H1 (cell line): ENCODE measurements at regions not wholly inside any gene's neighbourhood (a gene's known extent, or its start where the extent isn't known, plus 50 kb on each side); places are given as distances from the start of the nearest gene placed in this dataset.
A peak's percentile ranks its signal among the peaks of the same experiment; 100 is the strongest.

Experiments used
- CTCF ChIA-PET: fragments of 300-600 bp; sonication (Branson Sonifier 250); formaldehyde crosslinking; loops from one replicate; lab custom pipeline; 2021; ENCODE audit not compliant: partially characterized antibody; lab: Charles Lee
- POLR2A ChIA-PET: fragments of 300-600 bp; sonication (Branson Sonifier 250); formaldehyde crosslinking; loops from one replicate; lab custom pipeline; 2021; ENCODE audit warnings: inconsistent platforms; ENCODE audit not compliant: partially characterized antibody; lab: Charles Lee
- DNase-seq, 2 experiments: peaks; one replicate each; pipeline versions ENCODE4 v3.0.0 to v3.0.0-alpha.2; 2010 to 2022; ENCODE audit warnings: low spot score in 2 of 2, low read depth in 1 of 2, mixed read lengths in 1 of 2
- FAIRE-seq: peaks from 2 replicates; lab custom pipeline; 2011; peaks lifted over from hg19 to GRCh38; lab: Jason Lieb, UNC
- H2AFZ ChIP-seq: 2 replicates; pipeline ENCODE4 v1.8.1; 2012; ENCODE audit warnings: low read length, inconsistent platforms
- H2AK5ac ChIP-seq: 2 replicates; pipeline ENCODE4 v1.6.1; 2013; ENCODE audit warnings: low read depth, low read length
- H2BK120ac ChIP-seq: replicated peaks from 2 replicates; pipeline ENCODE3; 2013; ENCODE audit warnings: low read depth, low read length, inconsistent platforms
- H2BK12ac ChIP-seq: 2 replicates; pipeline ENCODE4 v1.6.1; 2013; ENCODE audit warnings: low read depth, low read length
- H2BK15ac ChIP-seq: 2 replicates; pipeline ENCODE4 v1.6.1; 2013; ENCODE audit warnings: low read length
- H2BK20ac ChIP-seq: 2 replicates; pipeline ENCODE4 v1.6.1; 2013; ENCODE audit warnings: low read length
- H2BK5ac ChIP-seq: 2 replicates; pipeline ENCODE4 v1.6.1; 2013; ENCODE audit warnings: low read depth, low read length
- H3K14ac ChIP-seq: 2 replicates; pipeline ENCODE4 v1.6.1; 2013; ENCODE audit warnings: inconsistent platforms; ENCODE audit not compliant: insufficient read length
- H3K18ac ChIP-seq: 2 replicates; pipeline ENCODE4 v1.6.1; 2013; ENCODE audit warnings: low read length; ENCODE audit errors: extremely low read depth
- H3K23ac ChIP-seq: 2 replicates; pipeline ENCODE4 v1.6.1; 2013; ENCODE audit warnings: inconsistent platforms; ENCODE audit not compliant: insufficient read length
- H3K23me2 ChIP-seq: 2 replicates; pipeline ENCODE4 v1.6.1; 2013; ENCODE audit warnings: low read depth, low read length
- H3K27ac ChIP-seq: 2 replicates; pipeline ENCODE4 v1.6.1; 2011; ENCODE audit warnings: low read depth, low read length, inconsistent platforms
- H3K27me3 ChIP-seq, 4 experiments: replicated peaks in 1 of 4; 1 replicate in 1 of 4; 2 replicates in 3 of 4; pipeline versions ENCODE4 v1.6.1 to v1.8.1; 2011 to 2013; ENCODE audit warnings: low read length in 3 of 4, mild to moderate bottlenecking in 3 of 4, inconsistent platforms in 2 of 4, mixed read lengths in 2 of 4, moderate library complexity in 1 of 4; ENCODE audit not compliant: control insufficient read depth in 3 of 4, insufficient read depth in 3 of 4; ENCODE audit errors: extremely low read depth in 1 of 4
- H3K36me3 ChIP-seq, 4 experiments: 2 replicates each; pipeline versions ENCODE4 v1.6.1 to v1.8.1; 2011 to 2013; ENCODE audit warnings: mild to moderate bottlenecking in 4 of 4, low read length in 3 of 4, moderate library complexity in 2 of 4, control low read depth in 1 of 4, inconsistent platforms in 1 of 4; ENCODE audit not compliant: insufficient read depth in 4 of 4, control insufficient read depth in 2 of 4
- H3K4ac ChIP-seq: replicated peaks from 2 replicates; pipeline ENCODE3; 2013; ENCODE audit warnings: low read length, low read depth, mixed read lengths, inconsistent platforms; ENCODE audit not compliant: insufficient read length
- H3K4me1 ChIP-seq, 4 experiments: replicated peaks in 1 of 4; 1 replicate in 1 of 4; 2 replicates in 3 of 4; pipeline versions ENCODE4 v1.6.1 to v1.8.1; 2011 to 2013; ENCODE audit warnings: low read length in 3 of 4, inconsistent platforms in 2 of 4, mixed read lengths in 1 of 4; ENCODE audit not compliant: insufficient read depth in 4 of 4, control insufficient read depth in 3 of 4
- H3K4me2 ChIP-seq, 2 experiments: 2 replicates each; pipeline versions ENCODE4 v1.6.1 to v1.8.1; 2011 to 2013; ENCODE audit warnings: low read depth in 2 of 2, low read length in 2 of 2, control low read depth in 1 of 2, inconsistent platforms in 1 of 2, mild to moderate bottlenecking in 1 of 2; ENCODE audit not compliant: insufficient read depth in 1 of 2
- H3K4me3 ChIP-seq, 4 experiments: fragments of 200-600, 300-600 bp in 1 of 4; sonication (generic), shearing (Covaris generic), sonication (Bioruptor Twin) in 1 of 4; 2 replicates each; pipeline versions ENCODE4 v1.5.1 to v1.8.1; 2011 to 2016; ENCODE audit warnings: low read length in 4 of 4, low read depth in 3 of 4, control low read depth in 2 of 4, inconsistent platforms in 2 of 4, mild to moderate bottlenecking in 2 of 4, mixed read lengths in 1 of 4, moderate library complexity in 1 of 4; ENCODE audit not compliant: insufficient read depth in 2 of 4; ENCODE audit errors: extremely low read depth in 1 of 4
- H3K56ac ChIP-seq: replicated peaks from 2 replicates; pipeline ENCODE3; 2013; ENCODE audit warnings: low read depth, mild to moderate bottlenecking, mixed read lengths, low read length, inconsistent platforms; ENCODE audit not compliant: insufficient read length
- H3K79me1 ChIP-seq: 2 replicates; pipeline ENCODE4 v1.6.1; 2013; ENCODE audit warnings: low read depth, low read length, control low read depth
- H3K79me2 ChIP-seq, 2 experiments: 2 replicates each; pipeline versions ENCODE4 v1.6.1 to v1.8.1; 2012 to 2013; ENCODE audit warnings: low read length in 2 of 2, mild to moderate bottlenecking in 2 of 2, inconsistent platforms in 1 of 2; ENCODE audit not compliant: insufficient read depth in 2 of 2, control insufficient read depth in 1 of 2
- H3K9ac ChIP-seq, 4 experiments: replicated peaks in 1 of 4; 1 replicate in 1 of 4; 2 replicates in 3 of 4; pipeline versions ENCODE4 v1.6.1 to v1.8.1; 2011 to 2013; ENCODE audit warnings: low read depth in 3 of 4, low read length in 3 of 4, control low read depth in 2 of 4, mild to moderate bottlenecking in 2 of 4, moderate library complexity in 2 of 4, inconsistent platforms in 1 of 4; ENCODE audit errors: extremely low read depth in 1 of 4
- H3K9me3 ChIP-seq, 2 experiments: 2 replicates each; pipeline versions ENCODE4 v1.6.1 to v1.8.1; 2012 to 2013; ENCODE audit warnings: mild to moderate bottlenecking in 2 of 2, moderate library complexity in 2 of 2, control low read depth in 1 of 2, inconsistent platforms in 1 of 2, low read depth in 1 of 2, low read length in 1 of 2, mixed read lengths in 1 of 2; ENCODE audit not compliant: insufficient read depth in 2 of 2
- H4K20me1 ChIP-seq, 2 experiments: replicated peaks in 1 of 2; 2 replicates each; pipeline versions ENCODE3 to v1.8.1; 2011 to 2013; ENCODE audit warnings: inconsistent platforms in 2 of 2, low read length in 2 of 2, mild to moderate bottlenecking in 1 of 2; ENCODE audit not compliant: insufficient read depth in 2 of 2, control insufficient read depth in 1 of 2
- H4K5ac ChIP-seq: 2 replicates; pipeline ENCODE4 v1.6.1; 2013; ENCODE audit warnings: low read length, low read depth, mixed read lengths, inconsistent platforms; ENCODE audit not compliant: insufficient read length
- H4K8ac ChIP-seq: 2 replicates; pipeline ENCODE4 v1.8.0; 2013; ENCODE audit warnings: mild to moderate bottlenecking, moderate library complexity, low read length, inconsistent platforms; ENCODE audit not compliant: insufficient read depth; ENCODE audit errors: extremely low read depth
- H4K91ac ChIP-seq: replicated peaks from 2 replicates; pipeline ENCODE3; 2013; ENCODE audit warnings: low read length, mixed read lengths, inconsistent platforms; ENCODE audit not compliant: insufficient read length
- BRCA1 ChIP-seq: IDR thresholded peaks from 2 replicates; pipeline ENCODE4 v1.6.1; 2012; ENCODE audit warnings: low read depth, low read length, improper control_type of control experiment
- CBX8 ChIP-seq: fragments of 300-800, 300-1000 bp; sonication (generic); IDR thresholded peaks from 2 replicates; pipeline ENCODE4 v1.7.1; 2016; ENCODE audit warnings: low read depth, low read length, borderline replicate concordance
- POU5F1 ChIP-seq: IDR thresholded peaks from 2 replicates; pipeline ENCODE4 v1.6.1; 2011; ENCODE audit warnings: low read depth, mild to moderate bottlenecking, low read length, moderate library complexity
- WGBS, 2 experiments: shearing (Covaris generic) in 1 of 2; methylation state at CpG; one replicate each; pipeline versions ENCODE4 v1.1.6 to v1.1.7; 2013 to 2015; ENCODE audit warnings: low lambda C conversion rate in 2 of 2, mixed read lengths in 2 of 2, inconsistent platforms in 1 of 2, low coverage in 1 of 2, missing lambda C conversion rate in 1 of 2; ENCODE audit not compliant: insufficient replicate concordance in 2 of 2, insufficient coverage in 1 of 2, insufficient read length in 1 of 2; ENCODE audit errors: extremely low coverage in 1 of 2, missing lambda C conversion rate in 1 of 2; 5-methylcytosine and 5-hydroxymethylcytosine counted together

DNA sequence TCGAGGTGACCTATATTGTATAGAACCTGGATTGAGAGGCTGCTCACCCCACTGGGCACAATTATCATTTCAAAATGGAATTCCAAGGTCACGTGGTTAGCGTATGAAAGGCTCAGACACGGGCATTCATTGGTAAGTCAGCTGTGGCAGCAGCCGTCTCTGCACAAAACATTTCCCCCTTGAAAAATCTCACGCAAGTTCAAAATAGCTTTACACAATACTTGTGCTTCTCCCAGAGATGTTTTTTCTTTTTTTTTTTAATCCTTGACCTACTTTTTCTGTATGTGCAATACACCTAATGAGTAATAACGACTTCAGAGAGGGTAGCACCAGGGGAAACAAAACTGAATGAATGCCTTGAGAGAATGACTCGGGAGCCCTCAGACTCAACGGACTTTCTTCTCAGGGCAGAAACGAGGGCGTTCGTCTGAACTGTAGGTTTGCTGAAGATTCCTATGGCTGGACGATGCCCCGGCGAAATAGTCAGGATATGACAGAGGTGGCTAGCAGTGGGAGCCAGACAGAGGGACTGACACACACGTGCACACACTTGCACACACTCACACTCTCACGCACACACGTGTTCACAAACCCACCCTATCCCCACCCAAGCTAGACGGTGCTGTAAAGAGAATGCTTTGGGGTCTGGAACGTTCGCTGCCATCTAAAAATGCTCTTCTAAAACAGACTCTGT lies 77.8 kb downstream of the PDCL3 start:
- Histone ChIP-seq H3K23ac (no peak overlapping the region), H3K9me3 (no peaks in the 10 kb centered on the region), H3K23me2 (no peaks in the 10 kb centered on the region), H3K36me3 (no peaks in the 10 kb centered on the region), H3K14ac (no peak overlapping the region), H3K27me3 (no peaks in the 10 kb centered on the region), H4K20me1 (no peaks in the 10 kb centered on the region), H2BK120ac (no peak overlapping the region), H3K79me2 (no peaks in the 10 kb centered on the region), H2BK20ac (no peak overlapping the region), H3K79me1 (no peaks in the 10 kb centered on the region), H2BK5ac (no peak overlapping the region), H4K5ac (no peak overlapping the region), H2BK15ac (no peak overlapping the region), H3K4me3 (peak overlapping the region in 1 of 4 experiments; percentile 5; a peak in 1 of 8 replicates), H3K27ac (no peak overlapping the region), H2AK5ac (no peak overlapping the region), H3K4ac (peak overlapping the region; percentile 13), H3K56ac (no peak overlapping the region), H4K91ac (no peak overlapping the region), H3K4me1 (peaks cover 3 to 12% (median 6%) of the 10 kb centered on the region in 4 experiments), H4K8ac (no peak overlapping the region), H2BK12ac (peak overlapping the region; percentile 30), H3K9ac (no peak overlapping the region), H2AFZ (no peak overlapping the region), H3K18ac (no peak overlapping the region), H3K4me2 (0 out of 4 replicates have a peak overlapping the region, but pooled peaks of 1 of the 2 experiments have one; percentile 21)
- WGBS, 2 experiments: 72% methylated on average over 21 of the region's 21 CpGs; no CpG with 5 or more reads in 1 of the 2 experiments
- TF ChIP-seq BRCA1 (no peak), CBX8 (no peak), POU5F1 (no peak)
- FAIRE-seq (no peak), DNase-seq (peak in 1 of 2 experiments; percentile 38)
- ChIA-PET POLR2A (no interaction called here), CTCF (interaction anchor here (0.7 to 3.0 kb wide), 8 partner anchors 10 to 170 kb away, joined by 3 to 14 read pairs (median 5); partner anchors contain the start of gene NMS)
